Kidney epithelial cell (primary cell): ENCODE measurements at regions not wholly inside any gene's neighbourhood (a gene's known extent, or its start where the extent isn't known, plus 50 kb on each side); places are given as distances from the start of the nearest gene placed in this dataset.

ENCODE experiments used
- DNase-seq: peaks from one replicate; pipeline ENCODE4 v3.0.0-alpha.2; 2010; ENCODE audit warnings: low read depth
- H3K27me3 ChIP-seq: 2 replicates; pipeline ENCODE4 v1.6.0; 2011; ENCODE audit warnings: low read length; ENCODE audit not compliant: control insufficient read depth, insufficient read depth
- H3K36me3 ChIP-seq: 2 replicates; pipeline ENCODE4 v1.5.1; 2011; ENCODE audit warnings: low read length; ENCODE audit not compliant: control insufficient read depth, insufficient read depth
- H3K4me3 ChIP-seq: 2 replicates; pipeline ENCODE4 v1.5.1; 2011; ENCODE audit warnings: low read depth, mild to moderate bottlenecking, control low read depth, low read length
- TF ChIP-seq, protein P1 (sequence below): IDR thresholded peaks from 2 replicates; pipeline ENCODE4 v1.5.1; 2011; ENCODE audit warnings: mild to moderate bottlenecking, moderate library complexity, low read length, control low read depth, inconsistent platforms; ENCODE audit not compliant: insufficient read depth, poor library complexity, severe bottlenecking

DNA sequence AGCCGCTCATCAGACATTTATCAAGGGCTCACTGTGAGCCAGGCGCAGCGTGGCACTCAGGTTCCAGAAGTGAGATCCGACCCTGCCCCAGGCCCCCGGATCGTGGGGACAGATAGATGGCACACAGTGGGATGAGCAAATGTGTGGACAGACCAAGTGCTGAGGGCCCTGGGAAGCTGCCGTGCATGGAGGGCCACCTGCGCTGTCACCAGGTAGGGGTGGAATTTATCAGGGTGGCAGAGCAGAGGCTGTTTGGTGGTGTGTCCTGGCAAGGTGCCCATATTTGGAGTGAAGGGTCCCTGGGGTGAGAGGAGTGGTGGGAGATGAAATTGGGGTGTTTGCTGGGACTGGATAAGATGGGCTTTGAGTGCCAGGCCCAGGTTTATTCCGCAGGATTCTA is 92.8 kb upstream of the HS6ST1 start:
- Histone ChIP-seq H3K4me3 (no peak overlapping the region), H3K27me3 (no peaks in the 10 kb centered on the region), H3K36me3 (no peaks in the 10 kb centered on the region)
- DNase-seq, result no peak
- TF ChIP-seq, protein P1, sequence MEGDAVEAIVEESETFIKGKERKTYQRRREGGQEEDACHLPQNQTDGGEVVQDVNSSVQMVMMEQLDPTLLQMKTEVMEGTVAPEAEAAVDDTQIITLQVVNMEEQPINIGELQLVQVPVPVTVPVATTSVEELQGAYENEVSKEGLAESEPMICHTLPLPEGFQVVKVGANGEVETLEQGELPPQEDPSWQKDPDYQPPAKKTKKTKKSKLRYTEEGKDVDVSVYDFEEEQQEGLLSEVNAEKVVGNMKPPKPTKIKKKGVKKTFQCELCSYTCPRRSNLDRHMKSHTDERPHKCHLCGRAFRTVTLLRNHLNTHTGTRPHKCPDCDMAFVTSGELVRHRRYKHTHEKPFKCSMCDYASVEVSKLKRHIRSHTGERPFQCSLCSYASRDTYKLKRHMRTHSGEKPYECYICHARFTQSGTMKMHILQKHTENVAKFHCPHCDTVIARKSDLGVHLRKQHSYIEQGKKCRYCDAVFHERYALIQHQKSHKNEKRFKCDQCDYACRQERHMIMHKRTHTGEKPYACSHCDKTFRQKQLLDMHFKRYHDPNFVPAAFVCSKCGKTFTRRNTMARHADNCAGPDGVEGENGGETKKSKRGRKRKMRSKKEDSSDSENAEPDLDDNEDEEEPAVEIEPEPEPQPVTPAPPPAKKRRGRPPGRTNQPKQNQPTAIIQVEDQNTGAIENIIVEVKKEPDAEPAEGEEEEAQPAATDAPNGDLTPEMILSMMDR, result no peak

DNA sequence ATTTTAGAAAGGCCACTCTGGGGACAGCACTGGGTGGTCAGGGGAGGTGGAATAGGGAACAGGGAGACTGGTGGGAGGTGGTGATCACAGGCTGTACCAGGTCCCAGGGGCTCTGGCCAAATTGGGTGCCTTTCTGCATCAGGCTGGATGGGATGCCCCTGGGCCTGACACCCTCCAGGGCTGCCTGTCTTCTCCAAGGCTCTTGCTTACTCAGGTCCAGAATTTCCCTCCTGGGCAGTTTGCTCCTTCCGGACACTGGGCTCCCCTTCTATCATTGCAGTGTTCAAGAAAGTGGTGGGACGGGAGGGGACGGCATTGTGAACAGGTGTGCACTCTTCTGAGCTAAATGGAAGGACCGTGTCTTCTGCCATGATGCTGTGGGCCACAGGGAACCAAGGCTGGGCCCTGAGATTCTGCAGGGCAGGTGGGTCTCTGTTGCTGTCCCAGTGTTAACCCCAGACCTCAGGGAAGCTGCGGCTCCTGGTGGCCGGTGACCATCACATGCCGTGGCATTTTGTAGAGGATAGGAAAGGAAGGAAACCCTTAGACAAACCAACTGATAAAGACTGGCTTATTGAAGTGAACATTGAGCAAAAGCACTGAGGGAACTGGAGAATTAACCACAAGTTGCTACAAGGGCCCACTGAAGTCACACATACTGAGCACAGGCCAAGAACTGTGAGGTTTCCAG is 93.7 kb upstream of the HS6ST1 start:
- no peak for DNase-seq
- TF ChIP-seq, protein P1, result no peak
- H3K27me3 ChIP-seq, result no peaks in the 10 kb centered on the region

DNA sequence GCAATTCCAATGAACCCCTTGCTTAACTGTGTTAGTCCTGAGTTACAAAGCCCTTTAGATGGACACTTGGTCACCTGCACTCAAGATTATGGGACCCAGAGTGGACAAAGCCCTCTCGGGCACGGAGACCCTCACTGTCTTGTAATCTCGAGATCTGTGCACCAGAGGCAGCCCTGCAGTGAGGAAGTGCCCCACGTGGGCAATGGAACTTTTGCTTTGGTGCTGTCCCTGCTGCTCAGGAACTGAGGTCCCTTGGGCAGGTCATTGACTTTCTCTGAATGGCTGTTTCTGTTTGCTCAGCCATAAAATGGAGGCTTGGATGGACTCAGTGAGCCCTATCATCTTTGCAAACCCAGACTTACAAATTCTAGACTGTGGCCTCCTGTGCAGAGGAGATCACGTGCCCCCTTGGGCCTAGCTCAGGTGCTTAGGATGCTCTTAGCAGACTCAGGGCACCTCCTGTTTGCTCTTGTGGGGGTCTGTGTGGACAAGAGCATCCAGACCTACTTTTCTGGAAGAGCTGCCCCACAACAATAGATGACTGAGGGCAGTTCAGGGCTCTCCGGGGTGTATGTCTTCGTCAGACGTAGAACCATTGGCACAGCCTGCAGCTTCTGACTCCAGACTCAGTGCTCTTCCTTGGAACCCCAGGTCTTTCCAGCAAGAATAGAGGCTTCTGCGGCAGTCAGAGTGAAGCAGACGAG is 94.5 kb upstream of the HS6ST1 start:
- H3K4me3 ChIP-seq, result no peak overlapping the region
- no peak for DNase-seq
- TF ChIP-seq, protein P1, result no peak
- H3K36me3 ChIP-seq, result no peaks in the 10 kb centered on the region
- no peaks in the 10 kb centered on the region for H3K27me3 ChIP-seq

More for the DNA sequence above, 93.7 kb upstream of the HS6ST1 start:
- Histone ChIP-seq H3K4me3 (no peak overlapping the region), H3K36me3 (no peaks in the 10 kb centered on the region)

DNA sequence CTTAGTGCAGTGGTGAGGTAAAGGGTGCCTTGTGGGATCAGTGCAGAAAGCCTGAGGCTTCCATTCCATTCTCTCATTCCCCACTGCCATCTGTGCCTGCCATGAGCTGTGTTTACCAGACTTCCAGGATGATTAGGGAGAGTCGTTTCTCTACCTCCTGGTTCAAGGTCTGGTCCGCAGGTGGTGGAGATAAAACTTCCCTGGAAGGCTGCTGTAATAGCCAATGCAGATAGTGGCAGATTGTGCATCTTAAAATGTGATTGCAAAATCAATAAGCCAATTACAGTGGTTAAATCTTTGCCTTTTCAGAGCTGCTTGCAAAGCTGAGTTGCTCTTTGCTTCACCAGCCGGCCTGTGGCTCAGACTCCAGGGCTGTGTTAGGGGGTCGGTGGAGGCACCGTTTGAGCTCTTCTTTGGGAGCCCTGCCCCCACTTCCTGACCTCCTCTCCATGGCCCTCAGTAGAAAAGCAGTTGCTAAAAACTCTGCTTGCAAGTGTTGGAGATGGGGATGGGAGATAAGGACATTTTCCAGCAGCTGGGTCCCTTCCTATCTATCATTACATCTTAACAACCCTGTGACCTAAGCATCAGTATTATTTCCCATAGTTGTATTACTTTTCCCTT is 95.2 kb upstream of the HS6ST1 start:
- no peaks in the 10 kb centered on the region for H3K36me3 ChIP-seq
- no peak overlapping the region for H3K4me3 ChIP-seq
- TF ChIP-seq, protein P1, result no peak
- no peak for DNase-seq
- no peaks in the 10 kb centered on the region for H3K27me3 ChIP-seq

DNA sequence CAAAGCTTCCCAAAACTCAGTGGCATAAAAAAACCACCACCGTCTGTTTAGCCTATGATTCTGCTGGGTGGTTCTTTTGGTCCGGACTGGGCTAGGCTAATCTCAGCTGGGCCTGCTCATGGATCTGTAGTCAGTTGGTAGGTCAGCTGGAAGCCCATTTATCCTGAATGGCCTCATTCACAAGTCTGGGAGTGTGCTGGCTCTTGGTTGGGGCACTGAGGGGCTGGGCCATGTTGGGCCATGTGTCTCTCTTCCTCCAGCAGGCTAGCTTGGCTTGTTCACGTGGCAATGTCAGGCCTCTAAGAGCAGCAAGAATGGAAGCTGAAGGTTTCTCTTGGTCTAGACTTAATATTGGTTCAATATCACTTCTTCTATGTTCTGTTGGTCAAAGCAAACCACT is 95.7 kb upstream of the HS6ST1 start:
- TF ChIP-seq, protein P1, result no peak
- no peaks in the 10 kb centered on the region for H3K36me3 ChIP-seq
- no peaks in the 10 kb centered on the region for H3K27me3 ChIP-seq
- DNase-seq, result no peak
- no peak overlapping the region for H3K4me3 ChIP-seq
